Right lung (tissue), 2 donors: ENCODE measurements at regions not wholly inside any gene's neighbourhood (a gene's known extent, or its start where the extent isn't known, plus 50 kb on each side); places are given as distances from the start of the nearest gene placed in this dataset.
"Not testable (repeated sequence)": the region's sequence is repeated elsewhere in the genome, so short reads cannot be mapped to it uniquely, and the experiment has no call there.

ENCODE experiments used
- DNase-seq, 2 donors: peaks; one replicate each; pipeline ENCODE4 v3.0.0-alpha.2; 2013

DNA sequence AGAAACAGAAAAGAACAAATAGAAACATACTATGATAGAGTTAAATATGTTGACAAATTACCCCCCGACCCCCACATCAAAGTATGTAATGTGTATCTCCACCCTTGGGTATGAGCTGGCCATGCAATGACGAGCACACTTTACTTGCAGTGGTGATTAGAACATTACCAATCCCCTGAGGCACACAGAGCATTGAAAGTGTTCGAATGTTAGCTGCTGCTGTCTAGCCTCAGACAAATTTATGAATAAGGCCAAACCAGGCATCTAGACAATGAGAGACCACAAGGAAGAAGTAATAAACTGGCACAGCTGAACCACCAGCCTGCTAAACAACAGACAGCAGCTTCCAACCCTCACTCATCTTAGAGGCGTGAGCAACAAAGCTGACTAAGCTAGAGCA is 380.5 kb downstream of the DSEL start:
- DNase-seq: no peak

- DNase-seq: no peak
Observed at GRCh38 chr18:67134911-67135310, 381.6 kb downstream of the DSEL start.

GRCh38 chr18:67133669-67134068 is 382.9 kb downstream of the DSEL start:
- no peak for DNase-seq

GRCh38 chr18:67132919-67133318 is 383.6 kb downstream of the DSEL start:
- DNase-seq: no peak

DNA sequence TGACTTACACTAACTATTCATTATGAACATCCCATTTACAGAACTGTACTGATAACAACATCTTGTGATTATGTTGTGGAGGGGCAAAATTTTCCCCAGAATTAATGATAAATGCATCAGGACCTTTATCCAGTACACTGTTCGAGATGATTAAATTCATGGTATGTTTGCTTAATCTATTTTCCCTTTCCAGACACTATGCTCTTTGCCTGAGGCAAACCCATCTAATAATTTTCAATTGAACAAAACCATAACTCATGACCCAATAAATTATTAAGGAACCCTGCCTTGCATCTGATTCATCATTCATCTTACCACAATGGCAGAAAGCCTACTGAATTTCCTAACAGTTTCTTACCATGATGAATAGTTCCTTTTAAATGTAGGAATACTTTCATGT is 385.0 kb downstream of the DSEL start:
- no peak for DNase-seq

- not testable (repeated sequence) for DNase-seq
Observed at GRCh38 chr18:67126751-67127150, 389.8 kb downstream of the DSEL start.

DNA sequence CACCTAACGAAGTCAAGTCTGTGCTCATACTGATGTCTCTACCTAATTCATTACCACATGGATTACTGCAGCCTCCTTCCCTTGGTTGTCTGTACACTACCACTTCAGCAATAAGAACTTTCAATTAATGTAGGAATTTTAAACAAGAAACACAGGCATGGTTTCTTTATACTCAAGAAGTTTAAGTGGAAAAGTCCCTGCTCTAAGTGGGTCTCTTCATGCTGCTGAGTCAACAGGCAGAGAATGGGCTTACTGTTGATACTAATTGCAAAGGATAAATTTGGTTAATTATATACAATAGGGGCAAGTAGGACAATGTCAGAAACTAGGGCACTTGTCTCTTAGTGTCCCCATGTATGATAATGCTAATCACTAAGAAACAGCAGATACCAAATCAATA is 392.6 kb downstream of the DSEL start:
- no peak for DNase-seq

GRCh38 chr18:67117804-67118203 is 398.7 kb downstream of the DSEL start:
- DNase-seq: no peak

DNA sequence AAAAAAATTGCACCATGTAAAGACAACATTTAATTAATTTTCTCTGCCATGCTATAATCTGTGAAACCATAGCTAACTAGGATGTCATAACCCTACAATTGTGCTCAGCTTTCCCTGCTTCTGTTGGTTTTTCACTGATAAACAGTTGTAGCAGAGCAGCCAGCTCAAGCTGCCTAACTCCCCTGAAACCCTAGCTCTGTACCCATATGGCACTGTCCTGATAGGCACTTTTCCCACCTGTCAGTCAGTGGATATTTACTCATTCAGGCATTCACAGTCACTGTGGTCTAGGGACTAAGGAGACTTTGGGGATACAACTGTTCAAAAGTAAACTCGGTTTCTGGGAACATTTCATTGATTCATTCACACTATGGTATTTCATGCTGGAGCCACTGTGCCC is 407.0 kb downstream of the DSEL start:
- no peak for DNase-seq

GRCh38 chr18:67108894-67109293 is 407.6 kb downstream of the DSEL start:
- no peak for DNase-seq

GRCh38 chr18:67104700-67105284 is 411.7 kb downstream of the DSEL start:
- peak; percentile 25 to 36 for DNase-seq

- no peak for DNase-seq
Observed at GRCh38 chr18:67094123-67094522, 422.4 kb downstream of the DSEL start.

DNA sequence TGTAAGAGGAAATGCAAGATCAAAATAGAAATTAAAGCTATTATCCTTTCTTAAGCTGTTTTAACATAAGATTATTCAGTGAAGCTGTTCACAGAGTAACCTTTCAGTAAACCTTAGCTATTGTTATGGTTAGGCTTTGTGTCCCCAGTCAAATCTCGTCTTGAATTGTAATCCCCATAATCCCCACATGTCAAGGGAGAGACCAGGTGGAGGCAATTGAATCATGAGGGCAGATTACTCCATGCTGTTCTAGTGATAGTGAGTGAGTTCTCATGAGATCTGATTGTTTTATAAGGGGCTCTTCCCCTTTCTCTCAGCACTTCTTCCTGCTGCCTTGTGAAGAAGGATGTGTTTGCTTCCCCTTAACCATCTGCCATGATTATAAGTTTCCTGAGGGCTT is 424.4 kb downstream of the DSEL start:
- DNase-seq: no peak

GRCh38 chr18:67081482-67082211 is 434.9 kb downstream of the DSEL start:
- no peak for DNase-seq

- DNase-seq: no peak
Observed at GRCh38 chr18:67080601-67081000, 435.9 kb downstream of the DSEL start.

- no peak for DNase-seq
Observed at GRCh38 chr18:67074309-67074708, 442.2 kb downstream of the DSEL start.

DNA sequence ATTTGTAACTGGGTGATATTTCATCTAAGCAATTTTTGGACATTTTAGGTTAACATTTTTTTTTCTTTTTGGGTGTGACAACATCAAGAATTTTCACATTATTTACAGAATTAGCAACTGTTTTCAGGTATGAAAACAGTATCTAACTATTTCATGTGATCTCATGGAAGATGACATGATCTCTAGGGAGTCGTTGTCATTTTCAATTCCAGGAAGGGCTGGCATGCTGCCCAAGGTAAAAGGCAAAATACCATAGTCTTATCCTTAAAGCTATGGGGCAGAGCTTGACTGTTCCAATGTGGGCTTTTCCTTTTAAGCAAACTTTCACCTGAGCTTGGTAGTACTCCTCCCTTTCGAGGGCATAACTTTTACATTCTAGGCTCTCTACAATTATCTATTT is 443.7 kb downstream of the DSEL start:
- DNase-seq: no peak

- no peak for DNase-seq
Observed at GRCh38 chr18:67068608-67069007, 447.9 kb downstream of the DSEL start.

- no peak for DNase-seq
Observed at GRCh38 chr18:67047334-67047733, 443.4 kb upstream of the CDH19 start.

GRCh38 chr18:67043276-67043675 is 439.4 kb upstream of the CDH19 start:
- no peak for DNase-seq

GRCh38 chr18:67041334-67041733 is 437.4 kb upstream of the CDH19 start:
- no peak for DNase-seq

DNA sequence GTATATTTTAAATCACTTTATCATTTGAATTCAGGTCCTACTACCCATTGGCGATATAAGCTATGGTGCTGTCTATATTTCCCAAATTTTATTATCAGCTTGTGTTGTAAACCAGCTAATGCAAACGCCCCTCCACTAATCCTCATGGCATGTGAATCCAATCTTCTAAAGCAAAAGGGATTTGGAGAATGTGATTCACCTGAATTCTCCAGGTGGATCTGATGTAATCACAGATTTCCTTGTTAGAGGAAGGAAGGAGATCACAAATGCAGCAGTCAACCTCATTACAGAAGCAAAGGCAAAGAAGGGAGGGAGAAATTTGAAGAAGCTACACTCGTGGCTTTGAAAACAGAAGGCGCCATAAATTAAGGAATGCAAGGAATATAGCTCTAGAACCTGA is 431.1 kb upstream of the CDH19 start:
- no peak for DNase-seq

DNA sequence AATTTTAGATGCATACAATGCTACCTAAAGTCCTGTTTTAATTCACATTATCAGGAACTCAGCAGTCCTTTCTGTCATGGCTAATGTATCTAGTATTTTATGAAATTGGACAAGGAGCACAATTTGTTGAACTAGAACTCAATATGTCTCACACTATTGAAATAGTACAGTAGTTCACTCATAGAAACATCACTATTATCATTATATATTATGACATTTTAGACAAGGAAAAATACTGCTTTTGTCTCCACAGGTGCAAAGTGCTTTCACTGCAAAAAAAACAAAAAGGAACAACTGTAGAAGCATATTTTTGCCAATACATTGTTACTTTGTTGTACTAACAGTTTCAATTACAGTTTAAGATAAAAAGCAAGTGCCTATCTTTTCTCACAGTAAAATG is 419.2 kb upstream of the CDH19 start:
- no peak for DNase-seq

GRCh38 chr18:67010919-67011318 is 407.0 kb upstream of the CDH19 start:
- no peak for DNase-seq
